ENCODE measurements at regions not wholly inside any gene's neighbourhood (a gene's known extent, or its start where the extent isn't known, plus 50 kb on each side); places are given as distances from the start of the nearest gene placed in this dataset.

GRCh38 chr6:6483733-6484132 is 104.8 kb upstream of the LY86 start:
- no peak overlapping the region for H3K27ac ChIP-seq
- no peak for FAIRE-seq
- ChIA-PET CTCF (no interaction called here), POLR2A (no interaction called here)
- H3K4me1 ChIP-seq: no peaks in the 10 kb centered on the region
- H3K4me3 ChIP-seq: no peak overlapping the region
- no peak for ATAC-seq
- DNase-seq (ENCODE audit: low read depth in 1 of 2, low spot score in 1 of 2): no peak
- H3K4me2 ChIP-seq: no peak overlapping the region
- TF ChIP-seq HOXA7 (CRISPR knock-in tag; IDR thresholded peaks at IDR 0.05) (no peak), NPAS2 (CRISPR knock-in tag; IDR thresholded peaks at IDR 0.05; ENCODE audit: borderline replicate concordance) (no peak), MAX (IDR thresholded peaks at IDR 0.05) (no peak), REST (IDR thresholded peaks at IDR 0.05) (no peak), JUNB (IDR thresholded peaks at IDR 0.05) (no peak), JUN (IDR thresholded peaks at IDR 0.05) (no peak), BCL3 (IDR thresholded peaks at IDR 0.05) (no peak), EHMT2 (IDR thresholded peaks at IDR 0.05; ENCODE audit: low read depth) (no peak), TP53 (CRISPR knock-in tag; IDR thresholded peaks at IDR 0.05) (no peak), MAFK (IDR thresholded peaks at IDR 0.05; ENCODE audit: partially characterized antibody) (no peak), MAZ (IDR thresholded peaks at IDR 0.05; ENCODE audit: borderline replicate concordance, low read depth, low read length) (no peak), TFCP2L1 (CRISPR knock-in tag; IDR thresholded peaks at IDR 0.05) (no peak), SMC3 (IDR thresholded peaks at IDR 0.05) (no peak), CBX2 (IDR thresholded peaks at IDR 0.05; ENCODE audit: borderline replicate concordance, low read depth) (no peak), CHD2 (IDR thresholded peaks at IDR 0.05; ENCODE audit: low read length, partially characterized antibody) (no peak)
- TF ChIP-seq, protein P1, sequence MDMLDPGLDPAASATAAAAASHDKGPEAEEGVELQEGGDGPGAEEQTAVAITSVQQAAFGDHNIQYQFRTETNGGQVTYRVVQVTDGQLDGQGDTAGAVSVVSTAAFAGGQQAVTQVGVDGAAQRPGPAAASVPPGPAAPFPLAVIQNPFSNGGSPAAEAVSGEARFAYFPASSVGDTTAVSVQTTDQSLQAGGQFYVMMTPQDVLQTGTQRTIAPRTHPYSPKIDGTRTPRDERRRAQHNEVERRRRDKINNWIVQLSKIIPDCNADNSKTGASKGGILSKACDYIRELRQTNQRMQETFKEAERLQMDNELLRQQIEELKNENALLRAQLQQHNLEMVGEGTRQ (IDR thresholded peaks at IDR 0.05): no peak
- TF ChIP-seq, protein P2, sequence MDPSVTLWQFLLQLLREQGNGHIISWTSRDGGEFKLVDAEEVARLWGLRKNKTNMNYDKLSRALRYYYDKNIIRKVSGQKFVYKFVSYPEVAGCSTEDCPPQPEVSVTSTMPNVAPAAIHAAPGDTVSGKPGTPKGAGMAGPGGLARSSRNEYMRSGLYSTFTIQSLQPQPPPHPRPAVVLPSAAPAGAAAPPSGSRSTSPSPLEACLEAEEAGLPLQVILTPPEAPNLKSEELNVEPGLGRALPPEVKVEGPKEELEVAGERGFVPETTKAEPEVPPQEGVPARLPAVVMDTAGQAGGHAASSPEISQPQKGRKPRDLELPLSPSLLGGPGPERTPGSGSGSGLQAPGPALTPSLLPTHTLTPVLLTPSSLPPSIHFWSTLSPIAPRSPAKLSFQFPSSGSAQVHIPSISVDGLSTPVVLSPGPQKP (IDR thresholded peaks at IDR 0.05; ENCODE audit: low read depth, low read length): no peak
- no peaks in the 10 kb centered on the region for H3K9me3 ChIP-seq
- 23% methylated on average over 2 of the region's 2 CpGs for WGBS (ENCODE audit: missing lambda C conversion rate)

DNA sequence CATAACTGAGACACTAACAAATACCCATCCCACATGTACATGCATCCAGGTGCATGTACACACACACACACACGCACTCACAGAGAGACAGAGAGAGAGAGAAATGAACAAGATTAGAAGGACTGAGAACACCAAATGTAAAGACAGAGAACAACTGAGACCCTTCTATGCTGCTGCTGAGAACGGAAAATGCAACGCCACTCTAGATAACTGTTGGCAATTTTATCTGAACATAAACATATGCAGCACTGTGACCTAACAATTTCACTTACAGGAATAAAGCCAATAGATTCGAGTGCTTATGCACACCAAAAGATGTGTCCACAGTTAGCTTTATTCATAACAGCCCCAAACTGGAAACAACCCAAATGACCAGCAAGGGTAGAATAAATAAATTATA is 103.8 kb upstream of the LY86 start:
- no peak for ATAC-seq
- DNase-seq (ENCODE audit: low read depth in 1 of 2, low spot score in 1 of 2): no peak
- POLR2A ChIA-PET: no interaction called here
- no peak for FAIRE-seq
- no peaks in the 10 kb centered on the region for H3K4me1 ChIP-seq
- no peaks in the 10 kb centered on the region for H3K9me3 ChIP-seq
- H3K4me3 ChIP-seq: no peak overlapping the region
- no peak overlapping the region for H3K4me2 ChIP-seq
- CTCF ChIA-PET: no interaction called here
- no peak overlapping the region for H3K27ac ChIP-seq
- WGBS (ENCODE audit: missing lambda C conversion rate): 24% methylated on average over 4 of the region's 4 CpGs
- TF ChIP-seq ZSCAN20 (CRISPR knock-in tag; IDR thresholded peaks at IDR 0.05): no peak
- no peak for TF ChIP-seq ZNF302 (CRISPR knock-in tag; IDR thresholded peaks at IDR 0.05)

Data from A549 (cell line).